Spleen (tissue), 7 donors: ENCODE measurements at regions not wholly inside any gene's neighbourhood (a gene's known extent, or its start where the extent isn't known, plus 50 kb on each side); places are given as distances from the start of the nearest gene placed in this dataset.

ENCODE experiments used
- CTCF ChIP-seq, 11 experiments: fragments of 200-600 bp in 7 of 11; fragments of 450-650 bp in 4 of 11; sonication (generic) in 4 of 11; IDR thresholded peaks in 8 of 11; conservative IDR thresholded peaks in 3 of 11; 1 replicate in 7 of 11; 2 replicates in 4 of 11; pipeline versions ENCODE4 v1.4.0 to v1.8.0; 2016 to 2021; ENCODE audit warnings: antibody characterized with exemption in 11 of 11, inconsistent platforms in 4 of 11, mild to moderate bottlenecking in 1 of 11
- POLR2A ChIP-seq, 3 donors: fragments of 450-650 bp; IDR thresholded peaks; one replicate each; pipeline ENCODE4 v1.5.1; 2017; ENCODE audit warnings: antibody characterized with exemption in 3 of 3, mild to moderate bottlenecking in 1 of 3
- POLR2AphosphoS5 ChIP-seq, 3 donors: sonication (generic); formaldehyde crosslinking; IDR thresholded peaks; one replicate each; pipeline ENCODE4 v1.5.1; 2017; ENCODE audit warnings: antibody characterized with exemption in 3 of 3
- donor health status: DM: no; HTN: no; CAD: no; lungs with moderate emphysema.
- donor health status: DM: no; HTN: no; CAD: no.
- donor health status: DM: no; HTN: no; CAD: no.

GRCh38 chr2:58480141-58480540, 239.0 kb upstream of the FANCL start:
- TF ChIP-seq POLR2A (IDR thresholded peaks at IDR 0.05) (no peak), POLR2AphosphoS5 (IDR thresholded peaks at IDR 0.05) (no peak), CTCF (IDR thresholded peaks at IDR 0.05 in 8 of 11, conservative IDR thresholded peaks at IDR 0.05 in 3 of 11) (no peak)
